ENCODE measurements at regions not wholly inside any gene's neighbourhood (a gene's known extent, or its start where the extent isn't known, plus 50 kb on each side); places are given as distances from the start of the nearest gene placed in this dataset.

DNA sequence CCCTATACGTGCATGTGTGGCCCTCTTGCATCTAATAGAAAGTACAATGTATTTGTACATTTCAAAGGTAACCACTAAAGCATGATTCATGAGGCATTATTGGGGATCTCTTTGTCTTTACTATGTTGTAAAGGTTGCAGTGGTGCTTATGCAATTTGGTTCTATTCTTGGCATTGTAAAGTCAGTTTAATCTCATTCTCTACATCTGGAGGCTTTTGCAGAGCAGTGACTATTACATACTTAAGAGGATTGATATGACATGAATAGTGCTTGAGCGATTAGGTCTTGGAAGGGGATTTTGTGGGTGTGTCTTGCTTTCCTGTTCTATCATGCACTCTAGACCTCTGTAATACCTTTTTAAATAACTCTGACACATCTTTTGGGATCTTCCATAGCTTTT lies 610.0 kb downstream of the EFNB2 start:
- TF ChIP-seq POLR2AphosphoS5 (IDR thresholded peaks at IDR 0.05; ENCODE audit: low read depth, low read length) (no peak), SPI1 (IDR thresholded peaks at IDR 0.05; ENCODE audit: low read depth, low read length) (no peak)

Measured in GM12891 (cell line).